ENCODE measurements at regions not wholly inside any gene's neighbourhood (a gene's known extent, or its start where the extent isn't known, plus 50 kb on each side); places are given as distances from the start of the nearest gene placed in this dataset.

DNA sequence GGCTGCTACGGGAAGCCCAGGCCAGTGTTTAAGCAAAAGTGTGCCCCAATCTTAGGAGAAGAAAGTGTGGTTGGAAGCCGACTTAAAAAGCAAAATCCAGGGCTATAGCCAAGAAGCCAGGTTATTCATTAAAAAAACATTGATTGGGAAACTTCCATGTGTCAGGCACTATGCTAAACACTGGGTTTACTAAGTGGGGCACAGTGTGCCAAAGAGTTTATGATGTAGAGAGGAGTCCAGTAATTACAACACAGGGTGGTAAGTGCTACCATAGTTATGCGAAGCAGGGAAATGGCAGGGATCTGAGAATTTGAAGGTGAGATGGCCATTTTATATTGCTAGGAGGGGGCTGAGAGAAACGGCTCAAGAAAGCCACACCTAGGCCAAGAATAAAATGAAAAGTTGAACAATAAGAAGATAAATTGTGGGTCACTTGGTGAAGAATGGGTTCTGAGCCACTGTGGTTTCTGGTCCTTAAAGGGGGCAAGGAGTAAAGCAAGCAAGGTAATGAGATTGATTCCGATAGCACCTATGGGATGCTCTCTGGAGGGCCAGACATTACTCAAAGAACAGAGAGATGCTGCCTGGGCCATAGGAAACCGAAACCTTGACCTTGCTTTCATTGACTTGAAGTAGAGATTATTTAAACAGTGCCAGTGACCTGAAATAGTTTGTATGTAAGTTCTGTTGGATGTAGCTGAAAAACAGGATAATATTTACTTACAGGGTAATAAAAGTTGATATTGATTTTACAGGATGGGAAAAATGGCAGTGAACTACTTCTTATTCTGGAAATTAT lies 177.8 kb downstream of the GIPC2 start:
- H3K36me3 ChIP-seq (ENCODE audit: insufficient read depth, insufficient read length, low read length) = no peaks in the 10 kb centered on the region
- DNase-seq (ENCODE audit: low read depth, low spot score) = no peak
- peaks cover 87% of the 10 kb centered on the region for H3K27me3 ChIP-seq (ENCODE audit: insufficient read depth, insufficient read length)
- no peaks in the 10 kb centered on the region for H3K4me1 ChIP-seq (ENCODE audit: insufficient read depth, insufficient read length)
- TF ChIP-seq SUZ12 (IDR thresholded peaks at IDR 0.05; ENCODE audit: extremely low read depth, insufficient read depth, insufficient read length) (no peak), YY1 (IDR thresholded peaks at IDR 0.05; ENCODE audit: insufficient read depth, insufficient read length) (no peak), ZNF274 (IDR thresholded peaks at IDR 0.05; ENCODE audit: low read depth, low read length) (no peak)
- H3K9ac ChIP-seq (ENCODE audit: insufficient read length, low read depth) = no peak overlapping the region
- no peak overlapping the region for H3K4me3 ChIP-seq (ENCODE audit: insufficient read length, low read depth)
- peaks cover 12% of the 10 kb centered on the region; the same call in 1 of the 2 replicates for H3K9me3 ChIP-seq (ENCODE audit: insufficient read depth, low read length)

- DNase-seq (ENCODE audit: low read depth, low spot score) = no peak
- Histone ChIP-seq H3K27me3 (ENCODE audit: insufficient read depth, insufficient read length) (peaks cover 94% of the 10 kb centered on the region), H3K9me3 (ENCODE audit: insufficient read depth, low read length) (peaks cover 12% of the 10 kb centered on the region; the same call in 1 of the 2 replicates), H3K36me3 (ENCODE audit: insufficient read depth, insufficient read length, low read length) (no peaks in the 10 kb centered on the region), H3K4me3 (ENCODE audit: insufficient read length, low read depth) (no peak overlapping the region), H3K4me1 (ENCODE audit: insufficient read depth, insufficient read length) (no peaks in the 10 kb centered on the region), H3K9ac (ENCODE audit: insufficient read length, low read depth) (no peak overlapping the region)
- TF ChIP-seq ZNF274 (IDR thresholded peaks at IDR 0.05; ENCODE audit: low read depth, low read length) = no peak
- TF ChIP-seq YY1 (IDR thresholded peaks at IDR 0.05; ENCODE audit: insufficient read depth, insufficient read length) = no peak
- no peak for TF ChIP-seq SUZ12 (IDR thresholded peaks at IDR 0.05; ENCODE audit: extremely low read depth, insufficient read depth, insufficient read length)
Observed at GRCh38 chr1:78224246-78224785, 178.6 kb downstream of the GIPC2 start.

GRCh38 chr1:78224861-78225552 lies 179.2 kb downstream of the GIPC2 start:
- H3K4me1 ChIP-seq (ENCODE audit: insufficient read depth, insufficient read length) = no peaks in the 10 kb centered on the region
- peaks cover 12% of the 10 kb centered on the region; the same call in 1 of the 2 replicates for H3K9me3 ChIP-seq (ENCODE audit: insufficient read depth, low read length)
- no peak overlapping the region for H3K4me3 ChIP-seq (ENCODE audit: insufficient read length, low read depth)
- TF ChIP-seq YY1 (IDR thresholded peaks at IDR 0.05; ENCODE audit: insufficient read depth, insufficient read length) = no peak
- TF ChIP-seq ZNF274 (IDR thresholded peaks at IDR 0.05; ENCODE audit: low read depth, low read length) = no peak
- TF ChIP-seq SUZ12 (IDR thresholded peaks at IDR 0.05; ENCODE audit: extremely low read depth, insufficient read depth, insufficient read length) = no peak
- peaks cover 97% of the 10 kb centered on the region for H3K27me3 ChIP-seq (ENCODE audit: insufficient read depth, insufficient read length)
- DNase-seq (ENCODE audit: low read depth, low spot score) = no peak
- H3K9ac ChIP-seq (ENCODE audit: insufficient read length, low read depth) = no peak overlapping the region
- H3K36me3 ChIP-seq (ENCODE audit: insufficient read depth, insufficient read length, low read length) = no peaks in the 10 kb centered on the region

GRCh38 chr1:78226784-78227183 lies 181.0 kb downstream of the GIPC2 start:
- TF ChIP-seq YY1 (IDR thresholded peaks at IDR 0.05; ENCODE audit: insufficient read depth, insufficient read length) (no peak), ZNF274 (IDR thresholded peaks at IDR 0.05; ENCODE audit: low read depth, low read length) (no peak), SUZ12 (IDR thresholded peaks at IDR 0.05; ENCODE audit: extremely low read depth, insufficient read depth, insufficient read length) (no peak)
- H3K4me1 ChIP-seq (ENCODE audit: insufficient read depth, insufficient read length) = no peaks in the 10 kb centered on the region
- DNase-seq (ENCODE audit: low read depth, low spot score) = no peak
- peaks cover 98% of the 10 kb centered on the region for H3K27me3 ChIP-seq (ENCODE audit: insufficient read depth, insufficient read length)
- no peak overlapping the region for H3K9ac ChIP-seq (ENCODE audit: insufficient read length, low read depth)
- peaks cover 12% of the 10 kb centered on the region; the same call in 1 of the 2 replicates for H3K9me3 ChIP-seq (ENCODE audit: insufficient read depth, low read length)
- H3K36me3 ChIP-seq (ENCODE audit: insufficient read depth, insufficient read length, low read length) = no peaks in the 10 kb centered on the region
- no peak overlapping the region for H3K4me3 ChIP-seq (ENCODE audit: insufficient read length, low read depth)

DNA sequence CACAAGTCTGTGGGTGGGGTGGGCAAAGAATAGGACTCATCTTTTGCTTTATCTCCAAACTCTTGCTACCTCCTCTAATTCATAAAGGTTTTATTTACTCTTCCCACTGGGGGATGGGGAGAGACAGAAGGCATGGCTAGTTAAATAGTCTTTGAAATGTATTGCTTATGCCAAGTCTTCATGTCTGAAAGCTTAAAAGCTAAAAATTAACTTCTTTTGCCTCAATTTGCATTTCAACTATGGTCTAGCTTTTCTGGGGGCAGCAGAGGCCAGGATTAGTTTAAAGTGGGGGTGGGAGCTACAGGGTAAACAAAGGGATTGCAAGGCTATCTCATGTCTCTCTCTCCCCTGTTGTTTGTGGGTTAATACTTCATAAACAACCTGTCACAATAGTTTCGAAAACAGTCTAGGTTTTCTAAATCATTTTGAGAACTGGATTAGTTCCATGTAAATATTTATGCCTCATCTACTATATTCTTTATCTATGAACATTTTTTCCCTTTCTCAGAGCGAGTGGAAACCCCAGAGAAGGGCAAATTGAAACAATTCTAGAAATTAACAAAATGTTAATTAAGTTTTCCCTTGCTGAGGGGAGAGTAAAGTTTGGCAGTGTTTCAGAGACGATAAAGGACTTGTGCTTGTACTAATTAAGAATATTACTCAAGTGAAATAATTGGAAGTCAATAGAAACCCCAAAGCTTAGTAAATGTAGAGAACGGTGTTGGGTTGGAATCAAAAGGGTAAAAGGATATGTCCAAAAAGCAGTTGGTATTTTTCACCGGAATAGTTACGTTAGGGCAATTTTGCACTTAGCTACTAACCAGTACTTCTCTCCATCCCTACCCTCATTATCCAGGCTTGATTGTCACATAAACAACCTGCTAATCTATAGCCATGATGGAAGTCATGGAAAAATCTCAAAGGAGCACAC lies 182.2 kb downstream of the GIPC2 start:
- Histone ChIP-seq H3K9me3 (ENCODE audit: insufficient read depth, low read length) (peaks cover 12% of the 10 kb centered on the region; the same call in 1 of the 2 replicates), H3K4me1 (ENCODE audit: insufficient read depth, insufficient read length) (no peaks in the 10 kb centered on the region), H3K4me3 (ENCODE audit: insufficient read length, low read depth) (no peak overlapping the region), H3K27me3 (ENCODE audit: insufficient read depth, insufficient read length) (peaks cover 98% of the 10 kb centered on the region), H3K36me3 (ENCODE audit: insufficient read depth, insufficient read length, low read length) (no peaks in the 10 kb centered on the region), H3K9ac (ENCODE audit: insufficient read length, low read depth) (no peak overlapping the region)
- no peak for DNase-seq (ENCODE audit: low read depth, low spot score)
- TF ChIP-seq YY1 (IDR thresholded peaks at IDR 0.05; ENCODE audit: insufficient read depth, insufficient read length) (no peak), SUZ12 (IDR thresholded peaks at IDR 0.05; ENCODE audit: extremely low read depth, insufficient read depth, insufficient read length) (no peak), ZNF274 (IDR thresholded peaks at IDR 0.05; ENCODE audit: low read depth, low read length) (no peak)

- H3K27me3 ChIP-seq (ENCODE audit: insufficient read depth, insufficient read length) = peaks cover 98% of the 10 kb centered on the region
- no peaks in the 10 kb centered on the region for H3K4me1 ChIP-seq (ENCODE audit: insufficient read depth, insufficient read length)
- H3K9ac ChIP-seq (ENCODE audit: insufficient read length, low read depth) = no peak overlapping the region
- no peak for DNase-seq (ENCODE audit: low read depth, low spot score)
- no peaks in the 10 kb centered on the region for H3K36me3 ChIP-seq (ENCODE audit: insufficient read depth, insufficient read length, low read length)
- TF ChIP-seq ZNF274 (IDR thresholded peaks at IDR 0.05; ENCODE audit: low read depth, low read length) (no peak), YY1 (IDR thresholded peaks at IDR 0.05; ENCODE audit: insufficient read depth, insufficient read length) (no peak), SUZ12 (IDR thresholded peaks at IDR 0.05; ENCODE audit: extremely low read depth, insufficient read depth, insufficient read length) (peak; percentile 1)
- H3K9me3 ChIP-seq (ENCODE audit: insufficient read depth, low read length) = peaks cover 12% of the 10 kb centered on the region; the same call in 1 of the 2 replicates
- H3K4me3 ChIP-seq (ENCODE audit: insufficient read length, low read depth) = no peak overlapping the region
Observed at GRCh38 chr1:78229344-78229743, 183.6 kb downstream of the GIPC2 start.
